GM12864 (cell line): ENCODE measurements at regions not wholly inside any gene's neighbourhood (a gene's known extent, or its start where the extent isn't known, plus 50 kb on each side); places are given as distances from the start of the nearest gene placed in this dataset.
"Not testable (repeated sequence)": the region's sequence is repeated elsewhere in the genome, so short reads cannot be mapped to it uniquely, and the experiment has no call there.

ENCODE experiments used
- DNase-seq: peaks from one replicate; pipeline ENCODE4 v3.0.0-alpha.2; 2011; ENCODE audit warnings: low read depth
- H3K4me3 ChIP-seq: 2 replicates; pipeline ENCODE4 v1.5.1; 2011; ENCODE audit warnings: mild to moderate bottlenecking, low read depth, low read length, control low read depth
- CTCF ChIP-seq: IDR thresholded peaks from 2 replicates; pipeline ENCODE4 v1.5.1; 2011; ENCODE audit warnings: low read depth, mild to moderate bottlenecking, moderate library complexity, low read length, control low read depth, inconsistent platforms; ENCODE audit errors: missing control alignments

DNA sequence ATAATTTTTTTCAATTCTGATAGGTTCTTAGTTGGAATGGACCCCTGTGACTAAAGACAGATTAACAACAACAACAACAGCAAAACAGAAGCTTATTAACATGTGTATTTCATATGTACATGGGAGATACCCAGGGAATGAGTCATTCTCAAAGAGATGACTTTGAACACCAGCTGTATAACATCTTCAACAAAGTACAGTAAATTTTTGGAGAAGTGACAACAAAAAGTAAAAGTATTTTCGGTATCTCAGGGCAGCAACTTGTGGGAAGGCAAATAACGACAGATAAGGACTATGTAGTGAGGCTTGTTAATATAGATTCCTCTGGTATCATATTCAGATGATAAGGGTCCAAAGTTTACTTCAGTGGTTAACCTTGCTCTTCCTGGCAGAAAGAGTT lies 573.4 kb upstream of the RAG2 start:
- TF ChIP-seq CTCF: no peak
- H3K4me3 ChIP-seq: no peak overlapping the region
- DNase-seq: no peak

DNA sequence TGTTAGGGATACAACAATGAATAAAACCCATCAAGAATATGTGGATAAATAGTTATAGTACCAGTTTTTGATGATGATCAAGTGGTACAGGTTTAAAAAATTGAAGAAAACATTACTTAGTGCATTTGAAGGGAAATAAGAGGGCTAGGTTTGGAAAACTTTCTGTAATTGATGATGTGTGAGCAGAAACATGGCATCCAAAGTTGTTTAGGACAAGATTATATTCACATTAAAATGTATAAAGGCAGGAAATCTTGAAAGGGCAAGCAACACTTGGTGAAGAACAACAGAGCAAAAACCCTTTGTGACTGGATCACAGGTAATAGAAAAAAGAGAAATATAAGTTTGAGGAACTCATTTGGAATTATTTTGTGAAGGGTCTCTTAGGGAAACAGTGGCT lies 572.3 kb upstream of the RAG2 start:
- no peak overlapping the region for H3K4me3 ChIP-seq
- DNase-seq: no peak
- TF ChIP-seq CTCF: no peak

- not testable (repeated sequence) for DNase-seq, H3K4me3 ChIP-seq
Observed at GRCh38 chr11:37145434-37145833, 547.4 kb upstream of the RAG2 start.

DNA sequence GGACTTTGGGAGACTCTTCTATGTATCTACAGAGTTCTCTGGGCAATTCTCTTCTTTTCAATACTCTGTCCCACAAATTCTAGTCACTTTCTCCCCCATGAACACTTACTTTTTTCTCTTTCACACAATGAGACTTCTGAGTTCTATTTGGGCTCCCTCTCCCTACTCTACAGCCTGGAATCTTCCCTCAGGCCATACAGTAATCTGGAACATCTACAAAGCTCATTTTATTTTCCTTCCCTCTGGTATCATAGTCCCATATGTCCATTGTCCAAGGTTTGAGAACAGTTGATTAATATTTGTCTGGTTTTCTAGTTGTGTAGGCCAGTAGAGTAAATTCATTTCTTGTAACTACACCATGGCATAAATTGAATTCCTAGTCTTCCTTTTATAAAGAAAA lies 544.6 kb upstream of the RAG2 start:
- no peak for DNase-seq
- no peak overlapping the region for H3K4me3 ChIP-seq
- no peak for TF ChIP-seq CTCF

GRCh38 chr11:37141707-37142106 lies 543.7 kb upstream of the RAG2 start:
- H3K4me3 ChIP-seq: no peak overlapping the region
- DNase-seq: no peak
- TF ChIP-seq CTCF: no peak

GRCh38 chr11:37135606-37136005 lies 537.6 kb upstream of the RAG2 start:
- not testable (repeated sequence) for H3K4me3 ChIP-seq, DNase-seq

GRCh38 chr11:37134637-37135036 lies 536.6 kb upstream of the RAG2 start:
- no peak for TF ChIP-seq CTCF
- DNase-seq: no peak
- H3K4me3 ChIP-seq: no peak overlapping the region

DNA sequence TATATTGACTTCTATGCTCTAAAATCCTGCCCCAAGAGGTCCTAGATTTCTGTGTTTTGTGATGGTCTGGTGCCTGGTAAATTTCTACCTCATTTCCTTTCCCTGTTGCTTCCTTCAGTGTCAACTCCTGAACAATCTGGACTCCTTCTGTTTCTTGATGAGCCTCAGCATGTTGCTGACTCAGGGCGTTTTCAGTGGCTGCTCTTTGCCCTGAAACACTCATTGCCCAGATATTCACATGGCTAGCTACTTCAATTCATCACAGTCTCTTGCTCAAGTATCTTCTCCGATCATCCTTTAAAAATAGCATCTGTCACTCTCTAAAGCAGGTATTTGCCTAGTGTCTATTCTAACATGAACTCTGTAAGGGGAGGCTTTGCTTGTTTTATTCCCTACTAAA lies 526.3 kb upstream of the RAG2 start:
- no peak overlapping the region for H3K4me3 ChIP-seq
- no peak for TF ChIP-seq CTCF
- DNase-seq: no peak
